ENCODE measurements at regions not wholly inside any gene's neighbourhood (a gene's known extent, or its start where the extent isn't known, plus 50 kb on each side); places are given as distances from the start of the nearest gene placed in this dataset.

- in situ Hi-C loops (cut with HindIII; ENCODE audit: low sequenced_read_pairs) = no loop called here
- H3K4me3 ChIP-seq (ENCODE audit: low read depth, low read length) = no peak overlapping the region
- no peak for DNase-seq (ENCODE audit: low read depth, low spot score)
- TF ChIP-seq, protein P1, sequence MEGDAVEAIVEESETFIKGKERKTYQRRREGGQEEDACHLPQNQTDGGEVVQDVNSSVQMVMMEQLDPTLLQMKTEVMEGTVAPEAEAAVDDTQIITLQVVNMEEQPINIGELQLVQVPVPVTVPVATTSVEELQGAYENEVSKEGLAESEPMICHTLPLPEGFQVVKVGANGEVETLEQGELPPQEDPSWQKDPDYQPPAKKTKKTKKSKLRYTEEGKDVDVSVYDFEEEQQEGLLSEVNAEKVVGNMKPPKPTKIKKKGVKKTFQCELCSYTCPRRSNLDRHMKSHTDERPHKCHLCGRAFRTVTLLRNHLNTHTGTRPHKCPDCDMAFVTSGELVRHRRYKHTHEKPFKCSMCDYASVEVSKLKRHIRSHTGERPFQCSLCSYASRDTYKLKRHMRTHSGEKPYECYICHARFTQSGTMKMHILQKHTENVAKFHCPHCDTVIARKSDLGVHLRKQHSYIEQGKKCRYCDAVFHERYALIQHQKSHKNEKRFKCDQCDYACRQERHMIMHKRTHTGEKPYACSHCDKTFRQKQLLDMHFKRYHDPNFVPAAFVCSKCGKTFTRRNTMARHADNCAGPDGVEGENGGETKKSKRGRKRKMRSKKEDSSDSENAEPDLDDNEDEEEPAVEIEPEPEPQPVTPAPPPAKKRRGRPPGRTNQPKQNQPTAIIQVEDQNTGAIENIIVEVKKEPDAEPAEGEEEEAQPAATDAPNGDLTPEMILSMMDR (IDR thresholded peaks at IDR 0.05; ENCODE audit: low read depth, low read length) = no peak
Observed at GRCh38 chr13:97567510-97568243, 133.7 kb downstream of the RAP2A start.

DNA sequence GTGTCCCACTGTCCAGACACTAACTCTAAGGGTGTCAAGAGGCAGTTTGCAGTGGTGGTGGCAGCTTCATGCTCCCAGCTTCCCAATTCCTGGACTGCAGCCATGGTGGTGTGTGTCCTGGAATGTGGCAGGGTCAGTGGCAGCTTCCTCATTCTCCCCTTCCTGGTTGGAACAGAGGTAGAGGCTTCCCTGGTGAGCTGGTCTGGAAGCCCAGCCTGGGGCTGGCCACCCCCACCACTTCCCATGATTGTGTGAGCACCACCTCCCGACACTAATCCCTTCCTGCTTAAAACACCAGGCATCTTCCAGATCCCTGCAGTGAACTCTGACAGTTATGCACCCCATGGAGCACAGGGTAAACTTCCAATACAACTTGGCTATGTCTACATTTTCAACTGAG, 134.9 kb downstream of the RAP2A start:
- no peak overlapping the region for H3K4me3 ChIP-seq (ENCODE audit: low read depth, low read length)
- in situ Hi-C loops (cut with HindIII; ENCODE audit: low sequenced_read_pairs) = no loop called here
- TF ChIP-seq, protein P1 (IDR thresholded peaks at IDR 0.05; ENCODE audit: low read depth, low read length) = no peak
- no peak for DNase-seq (ENCODE audit: low read depth, low spot score)

- DNase-seq (ENCODE audit: low read depth, low spot score) = no peak
- in situ Hi-C loops (cut with HindIII; ENCODE audit: low sequenced_read_pairs) = no loop called here
- H3K4me3 ChIP-seq (ENCODE audit: low read depth, low read length) = no peak overlapping the region
- TF ChIP-seq, protein P1 (IDR thresholded peaks at IDR 0.05; ENCODE audit: low read depth, low read length) = no peak
Observed at GRCh38 chr13:97569841-97570240, 135.9 kb downstream of the RAP2A start.

DNA sequence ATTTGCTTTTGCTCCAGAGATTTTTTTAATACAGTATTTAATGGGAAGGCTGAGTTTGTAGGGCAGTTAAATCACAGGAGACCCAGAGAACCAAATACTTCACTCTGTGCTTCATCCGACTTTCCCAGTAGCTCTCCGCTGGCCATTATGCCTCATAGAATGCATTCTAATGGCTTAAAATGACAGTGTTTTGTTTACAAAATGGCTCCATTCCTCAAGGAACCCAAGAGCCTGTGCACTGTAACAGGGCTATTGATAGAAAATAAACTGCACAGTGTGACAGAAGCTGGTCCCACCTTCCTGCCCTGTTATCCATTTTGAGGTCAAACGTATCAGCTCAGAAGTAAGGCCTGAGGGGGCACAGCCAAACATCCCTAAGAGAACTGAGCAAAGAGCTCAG, 136.5 kb downstream of the RAP2A start:
- TF ChIP-seq, protein P1 (IDR thresholded peaks at IDR 0.05; ENCODE audit: low read depth, low read length) = no peak
- no peak for DNase-seq (ENCODE audit: low read depth, low spot score)
- no peak overlapping the region for H3K4me3 ChIP-seq (ENCODE audit: low read depth, low read length)
- in situ Hi-C loops (cut with HindIII; ENCODE audit: low sequenced_read_pairs) = no loop called here

DNA sequence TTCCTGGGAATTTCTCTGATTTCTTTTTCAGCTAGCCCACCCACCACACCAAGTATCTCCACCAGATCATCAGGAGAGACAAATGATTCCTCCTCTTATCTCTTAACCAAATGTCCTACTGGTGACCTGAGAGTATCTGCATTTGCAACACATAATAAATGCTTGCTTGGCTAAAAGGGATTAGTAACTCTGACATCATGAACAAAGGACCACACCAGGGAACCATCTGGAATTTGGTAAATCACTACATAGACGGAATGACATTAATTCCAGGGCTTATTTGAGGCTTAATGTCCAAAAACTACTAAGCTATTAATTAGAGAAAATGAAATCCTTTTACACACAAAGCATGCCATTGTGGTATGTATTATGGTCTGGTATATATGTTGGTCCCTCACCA, 139.0 kb downstream of the RAP2A start:
- in situ Hi-C loops (cut with HindIII; ENCODE audit: low sequenced_read_pairs) = no loop called here
- no peak for DNase-seq (ENCODE audit: low read depth, low spot score)
- TF ChIP-seq, protein P1 (IDR thresholded peaks at IDR 0.05; ENCODE audit: low read depth, low read length) = no peak
- H3K4me3 ChIP-seq (ENCODE audit: low read depth, low read length) = no peak overlapping the region

GRCh38 chr13:97574926-97575325, 141.0 kb downstream of the RAP2A start:
- no peak overlapping the region for H3K4me3 ChIP-seq (ENCODE audit: low read depth, low read length)
- peak; percentile 3 for DNase-seq (ENCODE audit: low read depth, low spot score)
- TF ChIP-seq, protein P1 (IDR thresholded peaks at IDR 0.05; ENCODE audit: low read depth, low read length) = peak; percentile 50
- in situ Hi-C loops (cut with HindIII; ENCODE audit: low sequenced_read_pairs) = no loop called here

Measured in astrocyte of the spinal cord (primary cell).